Kidney (tissue), 13 donors: ENCODE measurements at regions not wholly inside any gene's neighbourhood (a gene's known extent, or its start where the extent isn't known, plus 50 kb on each side); places are given as distances from the start of the nearest gene placed in this dataset.

Experiments
- DNase-seq, 5 donors: peaks; one replicate each; pipeline ENCODE4 v3.0.0-alpha.2; 2013 to 2020
- FAIRE-seq: peaks from 2 replicates; lab custom pipeline; 2012; peaks lifted over from hg19 to GRCh38; lab: Jason Lieb, UNC
- H3K27ac ChIP-seq, 2 donors: one replicate each; pipeline ENCODE4 v1.7.0; 2013; ENCODE audit warnings: low read depth in 2 of 2, low read length in 2 of 2, inconsistent platforms in 1 of 2
- H3K27me3 ChIP-seq: one replicate; pipeline ENCODE4 v1.7.1; 2013; ENCODE audit warnings: low read length, inconsistent platforms; ENCODE audit not compliant: control insufficient read depth, insufficient read depth
- H3K36me3 ChIP-seq, 3 donors: one replicate each; pipeline versions ENCODE4 v1.7.0 to v1.7.1; 2013; ENCODE audit warnings: low read length in 3 of 3, control low read depth in 1 of 3, inconsistent platforms in 1 of 3; ENCODE audit not compliant: insufficient read depth in 3 of 3, control insufficient read depth in 2 of 3
- H3K4me1 ChIP-seq, 3 donors: one replicate each; pipeline versions ENCODE4 v1.7.0 to v1.7.1; 2013; ENCODE audit warnings: low read length in 3 of 3, inconsistent platforms in 1 of 3, low read depth in 1 of 3; ENCODE audit not compliant: control insufficient read depth in 2 of 3, insufficient read depth in 2 of 3
- H3K4me3 ChIP-seq, 3 donors: one replicate each; pipeline versions ENCODE4 v1.7.0 to v1.8.1; 2013; ENCODE audit warnings: low read length in 3 of 3, control low read depth in 1 of 3, inconsistent platforms in 1 of 3
- H3K9ac ChIP-seq, 3 donors: one replicate each; pipeline versions ENCODE4 v1.7.0 to v1.7.1; 2013; ENCODE audit warnings: low read length in 3 of 3, control low read depth in 1 of 3, inconsistent platforms in 1 of 3
- H3K9me3 ChIP-seq, 3 donors: one replicate each; pipeline versions ENCODE4 v1.7.0 to v1.7.1; 2013; ENCODE audit warnings: low read length in 3 of 3, control low read depth in 1 of 3, inconsistent platforms in 1 of 3; ENCODE audit not compliant: control insufficient read depth in 2 of 3, insufficient read depth in 1 of 3
- intact Hi-C: fragments of 100-400 bp; cut with DNase I; formaldehyde crosslinking; loops from one replicate; pipeline ENCODE4 v1.11.1; 2022
- TF ChIP-seq, protein P1 (sequence below): IDR thresholded peaks from 3 replicates; pipeline ENCODE4 v1.5.1; 2012; ENCODE audit warnings: mild to moderate bottlenecking, moderate library complexity, borderline replicate concordance; ENCODE audit not compliant: insufficient read depth; ENCODE audit errors: extremely low read depth
- donor health status: control.
- donor health status: control.
- donor health status: control.
- donor health status: control.
- donor health status: control.
- donor health status: DM: yes; HTN: yes; CAD: no.
- donor health status: Normal renal cell carcinoma (clear cell type).

DNA sequence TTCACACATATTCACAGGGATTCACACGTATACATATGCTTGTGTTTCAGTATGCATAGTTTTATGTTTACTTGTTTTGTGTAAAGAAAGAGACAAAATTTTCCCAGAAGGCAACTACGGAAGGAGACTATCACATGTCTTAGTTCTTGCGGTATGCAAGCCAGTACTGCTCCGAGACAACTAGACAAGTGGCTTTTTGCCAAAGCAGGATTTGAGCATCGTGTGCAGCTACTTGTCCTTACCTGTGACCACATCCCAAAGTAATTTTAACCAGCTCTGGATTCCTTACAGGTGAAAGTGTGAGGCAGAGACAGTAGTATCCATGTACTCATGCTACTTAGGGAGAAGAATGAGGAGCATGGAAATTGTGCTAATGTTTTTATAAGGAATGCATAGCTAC, 591.4 kb upstream of the NR2F2 start:
- intact Hi-C loops, result no loop called here
- Histone ChIP-seq H3K36me3 (no peaks in the 10 kb centered on the region), H3K9me3 (no peaks in the 10 kb centered on the region), H3K4me1 (peaks cover 0 to 3% (median 0%) of the 10 kb centered on the region in 3 donors), H3K27me3 (no peaks in the 10 kb centered on the region), H3K27ac (no peak overlapping the region), H3K9ac (no peak overlapping the region), H3K4me3 (no peak overlapping the region)
- DNase-seq (no peak), FAIRE-seq (no peak)
- TF ChIP-seq, protein P1, sequence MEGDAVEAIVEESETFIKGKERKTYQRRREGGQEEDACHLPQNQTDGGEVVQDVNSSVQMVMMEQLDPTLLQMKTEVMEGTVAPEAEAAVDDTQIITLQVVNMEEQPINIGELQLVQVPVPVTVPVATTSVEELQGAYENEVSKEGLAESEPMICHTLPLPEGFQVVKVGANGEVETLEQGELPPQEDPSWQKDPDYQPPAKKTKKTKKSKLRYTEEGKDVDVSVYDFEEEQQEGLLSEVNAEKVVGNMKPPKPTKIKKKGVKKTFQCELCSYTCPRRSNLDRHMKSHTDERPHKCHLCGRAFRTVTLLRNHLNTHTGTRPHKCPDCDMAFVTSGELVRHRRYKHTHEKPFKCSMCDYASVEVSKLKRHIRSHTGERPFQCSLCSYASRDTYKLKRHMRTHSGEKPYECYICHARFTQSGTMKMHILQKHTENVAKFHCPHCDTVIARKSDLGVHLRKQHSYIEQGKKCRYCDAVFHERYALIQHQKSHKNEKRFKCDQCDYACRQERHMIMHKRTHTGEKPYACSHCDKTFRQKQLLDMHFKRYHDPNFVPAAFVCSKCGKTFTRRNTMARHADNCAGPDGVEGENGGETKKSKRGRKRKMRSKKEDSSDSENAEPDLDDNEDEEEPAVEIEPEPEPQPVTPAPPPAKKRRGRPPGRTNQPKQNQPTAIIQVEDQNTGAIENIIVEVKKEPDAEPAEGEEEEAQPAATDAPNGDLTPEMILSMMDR, result no peak

DNA sequence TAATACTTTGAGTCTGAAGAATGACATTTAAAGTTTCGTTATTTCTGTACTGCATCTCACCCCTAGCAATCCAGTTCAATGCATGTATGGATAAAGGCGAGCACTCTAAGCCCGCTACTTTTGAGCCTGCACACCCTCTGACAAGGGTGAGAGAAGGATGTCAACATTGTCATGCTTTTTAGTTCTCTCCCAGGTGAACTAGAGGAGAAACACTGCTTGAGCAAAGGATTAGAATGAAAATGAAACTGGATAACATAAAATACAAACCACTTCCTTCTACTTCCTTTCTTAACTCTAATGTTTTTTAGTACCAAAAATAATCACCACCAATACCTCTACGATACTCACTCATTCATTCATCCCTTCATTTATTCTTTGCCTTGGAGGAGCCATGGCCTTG, 588.7 kb upstream of the NR2F2 start:
- Histone ChIP-seq H3K27ac (no peak overlapping the region), H3K36me3 (no peaks in the 10 kb centered on the region), H3K4me3 (no peak overlapping the region), H3K27me3 (no peaks in the 10 kb centered on the region), H3K9ac (no peak overlapping the region), H3K9me3 (no peaks in the 10 kb centered on the region), H3K4me1 (peaks cover 0 to 3% (median 0%) of the 10 kb centered on the region in 3 donors)
- FAIRE-seq (no peak), DNase-seq (no peak)
- intact Hi-C loops, result no loop called here
- TF ChIP-seq, protein P1, result no peak

DNA sequence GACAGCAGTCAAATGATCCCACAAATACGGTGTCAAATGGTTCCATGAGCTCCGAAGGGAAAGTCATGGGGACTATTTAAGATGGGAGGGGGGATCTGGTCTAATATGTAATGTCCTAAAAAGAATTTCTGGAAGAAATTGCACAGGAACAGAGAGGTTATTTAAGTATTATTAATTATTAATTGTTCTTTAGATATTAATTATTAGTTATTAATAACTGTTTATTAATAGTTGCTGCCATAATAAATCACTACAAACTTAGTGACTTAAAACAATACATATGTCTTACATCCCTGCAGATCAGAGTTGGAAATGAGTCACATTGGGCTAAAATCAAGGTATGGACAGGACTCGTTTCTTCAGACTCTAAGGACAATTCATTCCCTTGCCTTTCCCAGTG, 588.2 kb upstream of the NR2F2 start:
- TF ChIP-seq, protein P1, result no peak
- no peak for FAIRE-seq

DNA sequence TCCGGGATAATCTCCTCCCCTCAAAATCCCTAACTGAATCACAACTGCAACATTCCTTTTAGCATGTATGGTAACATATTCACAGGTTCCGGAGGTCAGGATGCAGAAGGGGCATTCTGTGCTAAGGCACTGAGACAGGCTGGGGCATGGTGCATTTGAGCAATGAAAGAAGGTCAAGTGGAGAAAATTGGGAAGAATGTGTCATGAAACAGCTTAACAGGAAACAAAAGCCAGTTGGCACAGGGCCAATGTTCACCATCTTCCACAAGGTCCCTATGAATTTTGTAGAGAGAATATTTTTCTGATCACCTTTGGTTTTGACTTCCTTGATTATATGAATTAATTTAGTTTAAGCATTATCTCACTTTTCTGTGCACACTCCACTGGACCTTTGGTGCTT, 587.7 kb upstream of the NR2F2 start:
- H3K27ac ChIP-seq, result no peak overlapping the region
- H3K9ac ChIP-seq, result no peak overlapping the region
- TF ChIP-seq, protein P1, result no peak
- H3K27me3 ChIP-seq, result no peaks in the 10 kb centered on the region
- no peaks in the 10 kb centered on the region for H3K36me3 ChIP-seq
- H3K9me3 ChIP-seq, result no peaks in the 10 kb centered on the region
- DNase-seq (no peak), FAIRE-seq (no peak)
- intact Hi-C loops, result no loop called here
- H3K4me3 ChIP-seq, result no peak overlapping the region
- H3K4me1 ChIP-seq, result peaks cover 0 to 3% (median 0%) of the 10 kb centered on the region in 3 donors

More for the DNA sequence above, 588.2 kb upstream of the NR2F2 start:
- Histone ChIP-seq H3K4me1 (peaks cover 0 to 3% (median 0%) of the 10 kb centered on the region in 3 donors), H3K27me3 (no peaks in the 10 kb centered on the region), H3K27ac (no peak overlapping the region), H3K4me3 (no peak overlapping the region), H3K9me3 (no peaks in the 10 kb centered on the region), H3K9ac (no peak overlapping the region), H3K36me3 (no peaks in the 10 kb centered on the region)
- DNase-seq, result no peak
- intact Hi-C loops, result no loop called here
